GM19193 (cell line): ENCODE measurements at regions not wholly inside any gene's neighbourhood (a gene's known extent, or its start where the extent isn't known, plus 50 kb on each side); places are given as distances from the start of the nearest gene placed in this dataset.

Experiments used
- POLR2A ChIP-seq: IDR thresholded peaks from 4 replicates; pipeline ENCODE4 v1.6.1; 2011; ENCODE audit not compliant: insufficient read depth, insufficient read length; ENCODE audit errors: extremely low read depth

- no peak for TF ChIP-seq POLR2A
Observed at GRCh38 chr13:73667756-73668155, 466.4 kb downstream of the KLF12 start.

DNA sequence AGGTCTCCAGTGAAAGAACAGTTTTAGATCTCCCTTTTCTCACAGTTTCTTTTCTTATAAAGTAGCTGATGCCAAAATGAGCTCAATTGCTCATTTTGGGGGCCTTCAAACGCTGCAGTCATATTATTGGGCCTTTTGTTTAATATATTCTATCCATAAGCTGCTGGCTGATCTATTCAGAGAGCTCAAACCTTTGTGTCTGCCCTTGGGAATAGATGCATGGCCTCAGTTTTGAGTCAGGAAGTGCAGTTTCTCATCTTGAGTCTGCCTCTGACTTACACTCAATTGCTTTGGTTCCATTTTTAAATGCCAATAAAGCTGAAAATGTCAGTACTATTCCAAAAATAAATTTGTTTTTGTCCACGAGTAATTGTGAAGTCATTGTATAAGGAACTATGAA, 468.9 kb downstream of the KLF12 start:
- TF ChIP-seq POLR2A = no peak

DNA sequence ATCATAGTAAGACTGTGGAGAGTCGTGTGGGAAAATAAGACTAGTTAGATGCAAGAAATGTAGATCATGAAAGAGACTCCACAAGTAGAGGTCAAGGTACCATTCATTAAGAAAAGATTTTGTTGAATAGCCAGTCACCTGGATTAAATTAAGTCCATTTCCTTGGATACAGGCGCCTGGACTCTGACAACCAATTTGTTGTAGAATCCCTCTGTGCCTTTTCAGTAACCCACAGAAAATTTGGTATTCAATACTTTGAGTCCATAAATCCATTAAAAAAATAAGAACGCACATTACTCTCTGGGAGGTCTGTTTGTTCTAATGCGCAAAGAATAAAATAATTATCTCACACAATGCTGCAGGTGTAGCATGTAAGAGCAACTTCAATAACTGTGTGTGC, 469.4 kb downstream of the KLF12 start:
- no peak for TF ChIP-seq POLR2A

DNA sequence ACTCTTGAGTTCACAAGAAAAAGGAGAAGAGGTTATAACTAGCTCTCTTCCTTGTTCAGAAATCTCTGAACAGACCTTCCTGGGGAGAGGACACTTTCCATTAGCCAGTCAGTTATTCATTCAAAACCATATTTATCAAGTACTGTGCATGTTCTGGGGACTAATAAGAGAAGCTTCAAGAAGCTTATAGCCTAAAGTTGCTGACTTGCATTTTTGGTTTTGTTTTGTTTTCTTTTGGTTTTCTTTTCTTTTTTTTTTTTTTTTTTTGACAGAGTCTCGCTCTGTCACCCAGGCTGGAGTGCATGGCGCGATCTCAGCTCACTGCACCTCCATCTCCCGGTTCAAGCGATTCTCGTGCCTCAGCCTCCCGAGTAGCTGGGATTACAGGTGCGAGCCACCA, 471.4 kb downstream of the KLF12 start:
- TF ChIP-seq POLR2A = no peak

- no peak for TF ChIP-seq POLR2A
Observed at GRCh38 chr13:73661687-73662425, 472.3 kb downstream of the KLF12 start.

DNA sequence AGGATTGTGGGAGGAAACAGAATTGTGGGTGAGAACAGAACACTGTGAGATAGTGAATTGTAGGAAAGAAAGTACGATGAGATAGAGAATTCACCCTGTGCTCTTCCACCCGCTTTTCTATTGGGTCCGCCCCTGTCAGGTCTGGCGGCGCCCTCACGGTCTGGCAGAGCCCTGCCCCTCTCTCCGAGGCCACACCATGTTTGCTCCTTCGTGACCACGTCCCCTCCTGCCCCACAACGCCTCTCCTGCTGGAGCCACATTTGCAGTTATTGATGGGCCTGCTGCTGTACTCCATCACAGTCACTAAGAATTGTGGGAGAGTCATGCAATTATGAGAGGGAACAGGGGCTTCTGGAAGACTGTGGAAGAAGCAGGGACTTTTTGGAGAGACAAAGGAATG, 473.1 kb downstream of the KLF12 start:
- TF ChIP-seq POLR2A = no peak

- TF ChIP-seq POLR2A = no peak
Observed at GRCh38 chr13:73658639-73659038, 475.6 kb downstream of the KLF12 start.

DNA sequence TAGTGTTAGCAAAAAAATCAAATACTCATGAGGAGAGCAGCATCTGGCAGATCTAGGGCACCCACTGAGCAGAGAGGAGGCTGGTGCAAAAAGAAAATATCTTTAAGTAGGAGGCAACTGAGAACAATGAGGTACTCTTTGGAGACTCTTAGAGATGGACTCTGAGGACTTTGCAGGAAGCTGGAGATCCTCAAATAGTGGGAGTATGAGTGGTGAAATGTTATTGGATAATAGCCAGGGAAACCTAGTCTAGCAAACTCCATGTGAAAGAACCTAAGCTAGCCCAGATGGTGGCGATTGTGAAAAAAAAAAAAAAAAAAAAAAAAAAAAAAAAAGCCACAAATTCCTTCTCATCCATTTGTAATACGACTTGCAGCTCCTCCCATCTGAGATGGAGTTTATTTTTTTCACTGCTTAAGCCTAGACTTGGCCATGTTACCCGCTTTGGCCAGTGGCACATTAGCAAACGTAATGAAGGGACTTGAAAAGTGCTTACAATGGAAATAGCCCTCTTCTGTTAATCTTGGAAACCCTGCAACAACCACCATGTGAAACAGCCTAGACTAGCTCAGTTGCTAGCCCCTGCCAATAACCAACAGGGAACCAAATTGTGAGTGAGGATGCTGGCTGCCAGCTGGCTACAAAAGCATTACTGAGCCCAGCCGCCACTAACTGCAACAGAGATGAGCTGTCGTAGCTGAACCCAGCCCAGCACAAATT, 476.2 kb downstream of the KLF12 start:
- no peak for TF ChIP-seq POLR2A

DNA sequence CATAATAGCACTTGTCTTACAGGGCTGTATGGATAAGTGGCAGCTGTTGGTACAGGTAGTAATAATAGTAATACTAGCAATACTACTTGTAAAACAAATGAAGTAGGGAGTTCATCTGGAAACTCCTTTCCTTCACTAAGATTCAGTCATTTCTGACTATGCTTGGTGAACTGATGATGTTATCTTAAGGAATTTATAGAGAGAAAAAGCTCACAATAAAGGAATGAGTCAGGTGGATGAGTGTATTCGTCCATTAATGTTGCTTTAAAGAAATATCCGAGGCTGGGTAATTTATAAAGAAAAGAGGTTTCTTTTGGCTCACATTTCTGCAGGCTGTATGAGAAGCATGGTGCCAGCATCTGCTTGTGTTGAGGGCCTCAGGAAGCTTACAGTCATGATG, 477.3 kb downstream of the KLF12 start:
- no peak for TF ChIP-seq POLR2A

GRCh38 chr13:73653688-73654087, 480.5 kb downstream of the KLF12 start:
- no peak for TF ChIP-seq POLR2A

DNA sequence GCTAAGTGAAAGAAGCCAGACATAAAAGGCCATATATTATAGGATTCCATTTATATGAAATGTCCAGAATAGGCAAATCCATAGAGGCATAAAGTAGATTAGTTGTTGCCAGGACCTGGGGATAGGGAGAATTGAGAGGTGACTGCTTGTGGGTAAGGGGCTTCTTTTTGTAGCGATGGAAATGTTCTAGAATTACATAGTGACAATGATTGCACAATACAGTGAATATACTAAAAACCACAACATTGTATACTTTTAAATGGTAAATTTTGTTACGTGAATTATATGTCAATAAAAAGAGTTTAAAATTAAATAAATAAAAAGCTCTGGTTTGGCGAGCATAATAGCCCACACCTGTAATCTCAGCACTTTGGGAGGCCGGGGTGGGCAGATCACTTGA, 486.8 kb downstream of the KLF12 start:
- TF ChIP-seq POLR2A = no peak

DNA sequence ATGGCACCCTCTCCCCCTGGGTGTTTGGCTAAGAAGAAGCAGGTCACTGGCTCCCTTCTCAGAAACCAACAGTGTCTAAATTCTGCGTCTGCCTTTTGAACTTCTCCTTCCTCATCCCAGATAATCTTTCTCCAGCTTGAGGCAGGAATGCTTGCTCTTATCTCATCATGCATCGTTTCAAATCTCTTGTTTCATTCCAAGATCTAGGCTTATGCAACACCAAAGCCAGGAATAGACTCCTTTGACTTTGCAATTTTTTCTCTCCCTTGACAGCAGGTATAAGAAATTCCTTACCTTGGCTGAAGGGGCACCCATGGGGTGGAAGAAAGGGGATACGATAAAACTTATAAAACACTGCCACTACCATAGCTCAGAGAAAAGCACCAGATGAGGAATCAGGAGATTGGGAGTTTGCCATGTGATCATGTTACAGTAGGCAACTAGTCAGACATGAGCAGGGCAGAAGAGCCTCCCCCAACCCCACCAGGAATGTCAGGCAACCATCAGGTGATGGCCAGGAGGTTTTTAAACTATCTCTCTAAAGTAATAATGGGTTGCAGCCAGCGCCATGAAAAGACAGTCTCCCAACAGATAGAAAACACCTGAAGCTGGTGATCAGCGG, 498.9 kb downstream of the KLF12 start:
- no peak for TF ChIP-seq POLR2A

DNA sequence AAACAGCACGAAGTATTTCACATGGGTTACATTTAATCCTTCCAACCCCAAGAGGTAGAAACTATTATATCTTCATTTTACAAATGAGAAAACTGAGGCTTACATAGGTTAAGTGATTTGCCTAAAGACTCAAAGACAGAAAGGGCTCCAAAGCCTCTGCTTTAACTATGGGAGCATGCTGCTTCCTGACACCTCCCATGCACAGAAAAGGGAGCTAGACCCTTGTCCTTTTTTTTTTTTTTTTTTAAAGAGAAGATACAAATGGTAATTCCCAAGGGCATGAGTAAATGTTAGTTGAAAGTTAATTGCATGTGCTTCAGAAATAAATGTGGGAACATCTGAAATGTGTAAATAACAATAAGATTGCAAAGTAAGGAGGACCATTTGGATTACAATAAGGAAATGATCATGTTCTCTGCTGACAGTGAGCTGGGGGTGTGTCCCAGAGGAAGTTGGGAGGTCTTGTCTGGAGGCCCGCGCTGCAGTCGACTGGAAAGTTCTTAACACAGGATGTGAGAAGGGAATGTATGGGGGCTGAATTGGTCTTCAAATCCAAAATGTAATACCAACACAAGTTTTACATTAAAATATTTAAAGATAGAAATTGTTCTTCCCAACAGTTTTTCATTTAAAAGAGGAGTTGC, 500.3 kb downstream of the KLF12 start:
- no peak for TF ChIP-seq POLR2A

GRCh38 chr13:73631411-73631810, 502.8 kb downstream of the KLF12 start:
- TF ChIP-seq POLR2A = no peak

GRCh38 chr13:73625562-73626339, 508.5 kb downstream of the KLF12 start:
- no peak for TF ChIP-seq POLR2A
